Mucosa of descending colon (tissue), 3 donors: ENCODE measurements at regions not wholly inside any gene's neighbourhood (a gene's known extent, or its start where the extent isn't known, plus 50 kb on each side); places are given as distances from the start of the nearest gene placed in this dataset.

Experiments used
- ATAC-seq: fragments of 200-7000 bp; cut with Tn5 transposase; one replicate; pipeline ENCODE4 v1.9.1; 2020; ENCODE audit warnings: mild to moderate bottlenecking, moderate library complexity
- DNase-seq, 3 donors: peaks; one replicate each; pipeline ENCODE4 v3.0.0-alpha.2; 2020
- H3K36me3 ChIP-seq: fragments of 200-600 bp; one replicate; pipeline ENCODE4 v1.8.0; 2021; ENCODE audit warnings: low read depth, mild to moderate bottlenecking
- H3K4me1 ChIP-seq: fragments of 200-600 bp; one replicate; pipeline ENCODE4 v1.8.0; 2021; ENCODE audit warnings: low read depth, mild to moderate bottlenecking
- H3K4me3 ChIP-seq: fragments of 200-600 bp; one replicate; pipeline ENCODE4 v1.8.0; 2021; ENCODE audit warnings: mild to moderate bottlenecking
- H3K9me3 ChIP-seq: fragments of 200-600 bp; one replicate; pipeline ENCODE4 v1.8.0; 2021; ENCODE audit warnings: mild to moderate bottlenecking
- intact Hi-C, 2 donors: fragments of 100-400 bp; cut with DNase I in 1 of 2; cut with micrococcal nuclease in 1 of 2; formaldehyde crosslinking; loops; one replicate each; pipeline versions ENCODE4 v1.11.0 to v1.11.1; 2022; cut with DNase I, micrococcal nuclease
- TF ChIP-seq, protein P1 (sequence below): fragments of 200-600 bp; IDR thresholded peaks from one replicate; pipeline ENCODE4 v1.8.0; 2022; ENCODE audit warnings: antibody characterized with exemption, mild to moderate bottlenecking
- donor health status: DM: no; HTN: no; CAD: no; lungs with moderate emphysema.
- donor health status: DM: no; HTN: no; CAD: no.
- donor health status: DM: no; HTN: yes; CAD: no.

DNA sequence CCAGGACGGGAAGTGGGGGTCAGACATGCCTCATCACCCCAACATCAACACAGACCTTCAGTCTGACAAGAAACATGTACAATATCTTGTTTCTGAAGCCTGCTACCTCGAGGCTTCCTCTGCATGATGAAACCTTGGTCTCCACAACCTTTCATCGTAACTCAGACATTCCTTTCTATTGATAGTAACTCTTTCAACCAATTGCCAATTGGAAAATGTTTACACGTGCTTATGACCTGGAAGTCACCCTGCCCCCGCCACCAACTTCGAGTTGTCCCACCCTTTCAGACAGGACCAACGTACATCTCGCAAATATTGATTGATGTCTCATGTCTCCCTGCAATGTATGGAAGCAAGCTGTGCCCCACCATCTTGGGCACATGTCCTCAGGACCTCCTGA is 159.5 kb downstream of the ETS2 start:
- intact Hi-C loops, result no loop called here
- H3K4me3 ChIP-seq, result no peak overlapping the region
- TF ChIP-seq, protein P1, sequence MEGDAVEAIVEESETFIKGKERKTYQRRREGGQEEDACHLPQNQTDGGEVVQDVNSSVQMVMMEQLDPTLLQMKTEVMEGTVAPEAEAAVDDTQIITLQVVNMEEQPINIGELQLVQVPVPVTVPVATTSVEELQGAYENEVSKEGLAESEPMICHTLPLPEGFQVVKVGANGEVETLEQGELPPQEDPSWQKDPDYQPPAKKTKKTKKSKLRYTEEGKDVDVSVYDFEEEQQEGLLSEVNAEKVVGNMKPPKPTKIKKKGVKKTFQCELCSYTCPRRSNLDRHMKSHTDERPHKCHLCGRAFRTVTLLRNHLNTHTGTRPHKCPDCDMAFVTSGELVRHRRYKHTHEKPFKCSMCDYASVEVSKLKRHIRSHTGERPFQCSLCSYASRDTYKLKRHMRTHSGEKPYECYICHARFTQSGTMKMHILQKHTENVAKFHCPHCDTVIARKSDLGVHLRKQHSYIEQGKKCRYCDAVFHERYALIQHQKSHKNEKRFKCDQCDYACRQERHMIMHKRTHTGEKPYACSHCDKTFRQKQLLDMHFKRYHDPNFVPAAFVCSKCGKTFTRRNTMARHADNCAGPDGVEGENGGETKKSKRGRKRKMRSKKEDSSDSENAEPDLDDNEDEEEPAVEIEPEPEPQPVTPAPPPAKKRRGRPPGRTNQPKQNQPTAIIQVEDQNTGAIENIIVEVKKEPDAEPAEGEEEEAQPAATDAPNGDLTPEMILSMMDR, result no peak
- no peaks in the 10 kb centered on the region for H3K4me1 ChIP-seq
- DNase-seq (no peak), ATAC-seq (no peak)
- H3K9me3 ChIP-seq, result no peaks in the 10 kb centered on the region
- H3K36me3 ChIP-seq, result no peaks in the 10 kb centered on the region

DNA sequence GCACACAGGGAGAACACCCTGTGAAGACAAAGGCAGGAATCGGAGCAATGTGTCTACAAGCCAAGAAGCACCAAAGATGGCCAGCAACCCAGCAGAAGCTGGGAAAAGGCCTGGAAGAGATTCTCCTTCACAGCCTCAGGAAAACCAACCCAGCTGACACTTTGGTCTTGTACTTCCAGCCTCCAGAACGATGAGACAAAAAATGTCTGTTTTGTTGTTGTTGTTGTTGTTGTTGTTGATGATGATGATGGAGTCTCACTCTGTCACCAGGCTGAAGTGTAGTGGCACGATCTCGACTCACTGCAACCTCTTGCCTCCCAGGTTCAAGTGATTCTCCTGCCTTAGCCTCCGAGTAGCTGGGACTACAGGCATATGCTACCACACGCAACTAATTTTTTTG is 157.3 kb downstream of the ETS2 start:
- Histone ChIP-seq H3K4me1 (peaks cover 19% of the 10 kb centered on the region), H3K4me3 (no peak overlapping the region), H3K36me3 (no peaks in the 10 kb centered on the region), H3K9me3 (no peaks in the 10 kb centered on the region)
- ATAC-seq (no peak), DNase-seq (no peak)
- TF ChIP-seq, protein P1, result no peak
- intact Hi-C loops, result no loop called here

DNA sequence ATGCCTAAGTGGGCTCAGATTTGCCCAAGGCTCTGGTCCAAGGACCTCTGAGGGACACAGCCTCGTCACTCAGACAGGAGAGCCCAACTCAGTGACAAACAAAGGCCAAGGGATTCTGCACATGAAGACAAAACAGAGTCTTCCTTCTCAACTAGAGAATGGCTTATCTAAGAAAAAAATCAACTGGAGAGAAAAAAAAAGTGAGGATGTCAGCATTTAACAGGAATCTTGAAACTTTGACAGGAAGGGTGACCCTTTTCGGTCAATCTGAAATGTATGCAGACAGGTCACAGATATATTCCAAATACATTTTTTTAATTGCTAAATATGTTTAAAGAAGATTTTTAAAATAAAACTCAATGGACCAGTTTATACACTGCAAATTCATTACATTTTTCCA is 154.5 kb downstream of the ETS2 start:
- DNase-seq (peak in 1 of 3 donors; percentile 14), ATAC-seq (no peak)
- no peaks in the 10 kb centered on the region for H3K9me3 ChIP-seq
- TF ChIP-seq, protein P1, result no peak
- H3K36me3 ChIP-seq, result no peaks in the 10 kb centered on the region
- peaks cover 39% of the 10 kb centered on the region for H3K4me1 ChIP-seq
- H3K4me3 ChIP-seq, result no peak overlapping the region
- intact Hi-C loops, result no loop called here

DNA sequence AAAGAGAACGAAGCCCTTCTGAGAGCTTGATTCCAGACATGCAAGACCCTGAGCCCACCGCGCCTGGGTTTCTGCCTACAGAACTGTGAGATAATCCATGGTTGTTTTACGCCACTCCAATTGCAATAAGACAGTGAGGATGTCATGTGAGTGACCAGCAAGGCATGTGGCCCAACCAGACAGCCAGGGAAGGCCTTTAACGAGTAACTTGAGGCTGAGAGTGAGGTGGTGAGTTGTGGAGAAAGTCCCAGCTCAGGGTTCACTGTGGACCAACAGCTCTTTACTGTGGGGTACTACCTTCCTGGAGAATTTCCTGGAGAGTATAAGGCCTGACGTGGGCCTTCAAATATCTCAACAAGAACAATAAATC is 153.9 kb downstream of the ETS2 start:
- no peak for ATAC-seq
- intact Hi-C loops, result loop anchor here in 1 of 2 donors (10.0 kb wide), 1 partner anchor 145 kb away; no protein-coding TSS in a partner anchor
- Histone ChIP-seq H3K4me3 (no peak overlapping the region), H3K4me1 (peaks cover 44% of the 10 kb centered on the region), H3K36me3 (no peaks in the 10 kb centered on the region), H3K9me3 (no peaks in the 10 kb centered on the region)
- TF ChIP-seq, protein P1, result no peak
- DNase-seq, result peak in 1 of 3 donors; percentile 43

DNA sequence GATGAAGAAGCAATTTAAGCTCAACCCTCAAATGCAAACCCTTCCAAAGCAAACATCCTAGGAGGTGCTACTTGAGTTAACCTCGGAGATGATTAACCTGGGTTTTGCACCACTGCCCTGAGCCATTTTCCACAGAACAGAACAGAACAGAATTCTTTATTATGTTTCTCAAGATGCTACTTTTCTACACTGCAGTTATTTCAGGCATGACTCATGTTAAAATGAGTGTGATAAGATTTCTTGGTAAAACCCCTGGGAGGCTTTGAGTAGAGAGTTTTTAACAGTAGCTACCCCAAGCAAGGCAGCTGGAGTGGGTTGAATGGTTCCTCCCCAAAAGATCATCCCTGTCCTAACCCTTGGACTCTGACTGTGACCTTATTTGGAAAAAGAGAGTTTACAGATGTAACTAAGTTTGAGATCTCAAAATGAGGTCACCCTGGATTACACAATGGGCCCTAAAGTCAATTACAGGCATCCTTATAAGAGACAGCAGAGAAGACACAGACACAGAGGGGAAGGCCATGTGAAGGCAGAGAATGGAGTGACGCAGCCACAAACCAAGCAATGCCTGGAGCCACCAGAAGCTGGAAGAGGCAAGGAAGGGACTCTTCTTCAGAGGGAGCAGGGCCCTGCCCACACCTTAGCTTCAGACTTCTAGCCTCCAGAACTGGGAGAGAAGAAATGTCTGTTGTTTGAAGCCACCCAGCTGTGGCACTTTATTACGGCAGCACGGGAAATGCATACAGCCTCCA is 153.4 kb downstream of the ETS2 start:
- no peaks in the 10 kb centered on the region for H3K36me3 ChIP-seq
- peaks cover 45% of the 10 kb centered on the region for H3K4me1 ChIP-seq
- peak; percentile 42 for ATAC-seq
- intact Hi-C loops, result loop anchor here in 1 of 2 donors (10.0 kb wide), 1 partner anchor 144 kb away; no protein-coding TSS in a partner anchor
- TF ChIP-seq, protein P1, result no peak
- H3K9me3 ChIP-seq, result no peaks in the 10 kb centered on the region
- no peak overlapping the region for H3K4me3 ChIP-seq
- peak in 2 of 3 donors; percentile 49 to 54 for DNase-seq
